ENCODE measurements at regions not wholly inside any gene's neighbourhood (a gene's known extent, or its start where the extent isn't known, plus 50 kb on each side); places are given as distances from the start of the nearest gene placed in this dataset.

GRCh38 chr4:125904802-125905201 lies 590.0 kb downstream of the FAT4 start:
- H3K27ac ChIP-seq = no peak overlapping the region
- TF ChIP-seq, protein P1, sequence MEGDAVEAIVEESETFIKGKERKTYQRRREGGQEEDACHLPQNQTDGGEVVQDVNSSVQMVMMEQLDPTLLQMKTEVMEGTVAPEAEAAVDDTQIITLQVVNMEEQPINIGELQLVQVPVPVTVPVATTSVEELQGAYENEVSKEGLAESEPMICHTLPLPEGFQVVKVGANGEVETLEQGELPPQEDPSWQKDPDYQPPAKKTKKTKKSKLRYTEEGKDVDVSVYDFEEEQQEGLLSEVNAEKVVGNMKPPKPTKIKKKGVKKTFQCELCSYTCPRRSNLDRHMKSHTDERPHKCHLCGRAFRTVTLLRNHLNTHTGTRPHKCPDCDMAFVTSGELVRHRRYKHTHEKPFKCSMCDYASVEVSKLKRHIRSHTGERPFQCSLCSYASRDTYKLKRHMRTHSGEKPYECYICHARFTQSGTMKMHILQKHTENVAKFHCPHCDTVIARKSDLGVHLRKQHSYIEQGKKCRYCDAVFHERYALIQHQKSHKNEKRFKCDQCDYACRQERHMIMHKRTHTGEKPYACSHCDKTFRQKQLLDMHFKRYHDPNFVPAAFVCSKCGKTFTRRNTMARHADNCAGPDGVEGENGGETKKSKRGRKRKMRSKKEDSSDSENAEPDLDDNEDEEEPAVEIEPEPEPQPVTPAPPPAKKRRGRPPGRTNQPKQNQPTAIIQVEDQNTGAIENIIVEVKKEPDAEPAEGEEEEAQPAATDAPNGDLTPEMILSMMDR (IDR thresholded peaks at IDR 0.05) = no peak
- TF ChIP-seq ZFX (IDR thresholded peaks at IDR 0.05; ENCODE audit: borderline replicate concordance) = no peak

DNA sequence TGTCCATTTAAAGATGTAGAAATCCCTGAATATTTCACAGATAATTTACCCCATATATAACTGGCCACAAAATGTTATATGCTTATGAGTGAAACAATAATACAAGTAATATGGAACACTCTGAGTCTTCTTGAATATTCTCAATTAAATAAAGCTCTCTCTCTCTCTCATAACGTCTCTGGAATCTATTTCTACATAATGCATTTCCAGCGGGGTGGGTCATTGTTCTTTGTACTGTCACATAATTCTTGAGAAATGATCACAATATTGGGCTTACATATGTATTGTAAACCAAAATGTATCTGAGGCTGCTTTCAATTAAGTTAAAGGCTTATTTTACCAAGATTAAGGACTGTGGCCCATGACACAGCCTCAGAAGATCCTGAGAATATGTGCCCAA lies 596.3 kb downstream of the FAT4 start:
- H3K27ac ChIP-seq = no peak overlapping the region
- TF ChIP-seq ZFX (IDR thresholded peaks at IDR 0.05; ENCODE audit: borderline replicate concordance) = no peak
- TF ChIP-seq, protein P1 (IDR thresholded peaks at IDR 0.05) = no peak

- no peak for TF ChIP-seq ZFX (IDR thresholded peaks at IDR 0.05; ENCODE audit: borderline replicate concordance)
- TF ChIP-seq, protein P1 (IDR thresholded peaks at IDR 0.05) = no peak
- H3K27ac ChIP-seq = no peak overlapping the region
Observed at GRCh38 chr4:125911481-125911880, 596.7 kb downstream of the FAT4 start.

DNA sequence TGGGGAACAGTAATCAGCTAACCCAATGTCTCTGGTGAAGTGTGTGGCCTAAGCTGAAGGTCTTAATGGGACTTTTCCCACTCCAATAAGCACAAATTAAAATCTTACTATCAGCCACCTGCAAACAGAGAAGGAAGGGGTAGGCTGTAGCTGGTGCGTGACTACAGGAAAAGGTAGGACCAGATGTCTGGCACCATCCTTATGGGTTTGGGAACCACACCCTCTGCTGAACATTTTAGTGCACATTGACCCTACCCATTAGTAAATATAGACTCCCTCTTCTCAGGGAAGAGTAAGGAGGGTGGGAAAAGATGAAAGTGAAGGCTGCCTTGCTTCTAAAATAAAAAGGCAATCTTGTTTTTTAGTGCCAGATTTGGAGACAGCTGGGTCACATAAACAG lies 602.8 kb downstream of the FAT4 start:
- no peak for TF ChIP-seq ZFX (IDR thresholded peaks at IDR 0.05; ENCODE audit: borderline replicate concordance)
- TF ChIP-seq, protein P1 (IDR thresholded peaks at IDR 0.05) = no peak
- no peak overlapping the region for H3K27ac ChIP-seq

DNA sequence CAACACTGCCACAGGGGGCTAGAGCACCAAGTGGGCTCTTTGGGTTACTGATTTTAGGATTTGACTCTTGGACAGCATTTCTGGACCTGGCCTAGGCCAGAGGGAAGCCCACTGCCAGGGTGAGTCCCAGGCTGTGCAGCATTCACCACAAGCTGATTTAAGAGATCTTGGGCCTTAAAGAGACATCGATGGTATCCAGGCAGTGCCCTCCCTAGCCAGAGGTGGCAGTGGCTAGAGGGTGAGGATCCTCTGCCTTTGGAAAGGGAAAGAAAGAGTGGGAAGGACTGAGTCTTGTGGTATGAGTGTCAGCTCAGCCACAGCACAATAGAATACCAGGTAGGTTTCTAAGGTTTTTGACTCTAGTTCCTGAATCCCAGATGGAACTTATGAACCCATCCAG lies 613.9 kb downstream of the FAT4 start:
- TF ChIP-seq, protein P1 (IDR thresholded peaks at IDR 0.05) = no peak
- TF ChIP-seq ZFX (IDR thresholded peaks at IDR 0.05; ENCODE audit: borderline replicate concordance) = no peak
- H3K27ac ChIP-seq = no peak overlapping the region

- H3K27ac ChIP-seq = no peak overlapping the region
- TF ChIP-seq, protein P1 (IDR thresholded peaks at IDR 0.05) = no peak
- no peak for TF ChIP-seq ZFX (IDR thresholded peaks at IDR 0.05; ENCODE audit: borderline replicate concordance)
Observed at GRCh38 chr4:125938541-125938940, 623.8 kb downstream of the FAT4 start.

GRCh38 chr4:125940426-125940825 lies 625.7 kb downstream of the FAT4 start:
- no peak overlapping the region for H3K27ac ChIP-seq
- TF ChIP-seq ZFX (IDR thresholded peaks at IDR 0.05; ENCODE audit: borderline replicate concordance) = no peak

GRCh38 chr4:125944966-125945365 lies 630.2 kb downstream of the FAT4 start:
- no peak for TF ChIP-seq ZFX (IDR thresholded peaks at IDR 0.05; ENCODE audit: borderline replicate concordance)
- TF ChIP-seq, protein P1 (IDR thresholded peaks at IDR 0.05) = no peak
- no peak overlapping the region for H3K27ac ChIP-seq

Measured in 22Rv1 (cell line).